HFFc6 (cell line): ENCODE measurements at regions not wholly inside any gene's neighbourhood (a gene's known extent, or its start where the extent isn't known, plus 50 kb on each side); places are given as distances from the start of the nearest gene placed in this dataset.

Experiments
- DNase-seq: peaks from one replicate; pipeline ENCODE4 v3.0.0-alpha.2; 2018
- H3K27ac Mint-ChIP-seq: 2 replicates; pipeline ENCODE4 v1.8.0; 2020; ENCODE audit warnings: mild to moderate bottlenecking, mixed read lengths
- H3K27me3 Mint-ChIP-seq: 2 replicates; pipeline ENCODE4 v1.8.0; 2021; ENCODE audit warnings: mild to moderate bottlenecking, moderate library complexity, mixed read lengths; ENCODE audit not compliant: insufficient read depth
- H3K36me3 Mint-ChIP-seq: 2 replicates; pipeline ENCODE4 v1.8.0; 2021; ENCODE audit warnings: low read depth, mixed read lengths
- H3K4me1 Mint-ChIP-seq: 2 replicates; pipeline ENCODE4 v1.8.0; 2020; ENCODE audit warnings: low read depth, mixed read lengths
- H3K4me3 Mint-ChIP-seq: 2 replicates; pipeline ENCODE4 v1.8.0; 2020; ENCODE audit warnings: mild to moderate bottlenecking, moderate library complexity, mixed read lengths
- H3K9me3 Mint-ChIP-seq: 2 replicates; pipeline ENCODE4 v1.8.0; 2020; ENCODE audit warnings: mild to moderate bottlenecking, mixed read lengths
- TF ChIP-seq, protein P1 (sequence below): fragments of 200-600 bp; sonication (generic); IDR thresholded peaks from 2 replicates; pipeline ENCODE4 v1.5.0; 2021; ENCODE audit warnings: antibody characterized with exemption, mild to moderate bottlenecking

DNA sequence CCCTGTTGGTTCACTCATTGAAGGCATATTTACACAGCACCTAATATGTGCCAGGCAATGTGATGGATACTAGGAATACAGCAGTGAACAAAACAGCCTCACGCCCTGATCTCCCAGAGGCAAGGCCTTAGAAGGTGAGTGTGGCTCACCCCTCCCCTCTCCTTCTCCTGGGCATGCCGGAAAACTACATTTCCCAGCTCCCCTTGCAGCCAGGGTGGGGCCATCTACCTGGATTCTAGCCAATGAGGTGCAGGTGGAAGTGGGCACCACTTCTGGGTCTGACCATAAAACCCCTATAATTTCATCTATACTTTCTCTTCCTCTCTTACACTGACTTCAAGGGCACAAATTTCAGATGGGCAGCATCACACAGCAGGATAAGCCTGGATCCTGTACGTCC lies 63.8 kb downstream of the FBXO2 start:
- DNase-seq = no peak
- H3K27me3 Mint-ChIP-seq = peaks cover 15% of the 10 kb centered on the region
- H3K4me3 Mint-ChIP-seq = no peak overlapping the region
- H3K27ac Mint-ChIP-seq = no peak overlapping the region
- peaks cover 4% of the 10 kb centered on the region; the same call in 1 of the 2 replicates for H3K9me3 Mint-ChIP-seq
- no peaks in the 10 kb centered on the region for H3K4me1 Mint-ChIP-seq
- TF ChIP-seq, protein P1, sequence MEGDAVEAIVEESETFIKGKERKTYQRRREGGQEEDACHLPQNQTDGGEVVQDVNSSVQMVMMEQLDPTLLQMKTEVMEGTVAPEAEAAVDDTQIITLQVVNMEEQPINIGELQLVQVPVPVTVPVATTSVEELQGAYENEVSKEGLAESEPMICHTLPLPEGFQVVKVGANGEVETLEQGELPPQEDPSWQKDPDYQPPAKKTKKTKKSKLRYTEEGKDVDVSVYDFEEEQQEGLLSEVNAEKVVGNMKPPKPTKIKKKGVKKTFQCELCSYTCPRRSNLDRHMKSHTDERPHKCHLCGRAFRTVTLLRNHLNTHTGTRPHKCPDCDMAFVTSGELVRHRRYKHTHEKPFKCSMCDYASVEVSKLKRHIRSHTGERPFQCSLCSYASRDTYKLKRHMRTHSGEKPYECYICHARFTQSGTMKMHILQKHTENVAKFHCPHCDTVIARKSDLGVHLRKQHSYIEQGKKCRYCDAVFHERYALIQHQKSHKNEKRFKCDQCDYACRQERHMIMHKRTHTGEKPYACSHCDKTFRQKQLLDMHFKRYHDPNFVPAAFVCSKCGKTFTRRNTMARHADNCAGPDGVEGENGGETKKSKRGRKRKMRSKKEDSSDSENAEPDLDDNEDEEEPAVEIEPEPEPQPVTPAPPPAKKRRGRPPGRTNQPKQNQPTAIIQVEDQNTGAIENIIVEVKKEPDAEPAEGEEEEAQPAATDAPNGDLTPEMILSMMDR = no peak
- H3K36me3 Mint-ChIP-seq = no peaks in the 10 kb centered on the region
